GM13977 (cell line): ENCODE measurements at regions not wholly inside any gene's neighbourhood (a gene's known extent, or its start where the extent isn't known, plus 50 kb on each side); places are given as distances from the start of the nearest gene placed in this dataset.

Experiments
- DNase-seq: peaks from one replicate; pipeline ENCODE4 v3.0.0; 2012; ENCODE audit warnings: low spot score
- CTCF ChIP-seq: IDR thresholded peaks from 2 replicates; pipeline ENCODE4 v1.5.1; 2012; ENCODE audit warnings: mild to moderate bottlenecking, control low read depth; ENCODE audit not compliant: insufficient read depth; ENCODE audit errors: extremely low read depth, missing control alignments
- in situ Hi-C: fragments of 300-500 bp; cut with MboI; formaldehyde crosslinking; loops from one replicate; pipeline ENCODE4 v1.12.0; 2022; ENCODE audit warnings: low sequenced_read_pairs, low pct_unique_long_range_greater_than_20kb, mixed read lengths, inconsistent platforms; ENCODE audit not compliant: unreplicated experiment

GRCh38 chr1:201633811-201634210, 94.9 kb downstream of the NAV1 start:
- in situ Hi-C loops: no loop called here
- TF ChIP-seq CTCF: no peak
- no peak for DNase-seq

GRCh38 chr1:201634261-201634660, 95.3 kb downstream of the NAV1 start:
- in situ Hi-C loops: no loop called here
- no peak for TF ChIP-seq CTCF
- no peak for DNase-seq

- in situ Hi-C loops: no loop called here
- DNase-seq: no peak
- no peak for TF ChIP-seq CTCF
Measured at GRCh38 chr1:201636097-201636496, 97.2 kb downstream of the NAV1 start.

GRCh38 chr1:201636510-201636971, 97.6 kb downstream of the NAV1 start:
- no peak for DNase-seq
- no peak for TF ChIP-seq CTCF
- in situ Hi-C loops: no loop called here

- no peak for TF ChIP-seq CTCF
- in situ Hi-C loops: no loop called here
- DNase-seq: no peak
Measured at GRCh38 chr1:201637282-201638079, 98.6 kb downstream of the NAV1 start.

GRCh38 chr1:201639391-201639790, 100.5 kb downstream of the NAV1 start:
- TF ChIP-seq CTCF: no peak
- no peak for DNase-seq
- in situ Hi-C loops: no loop called here
